Mesodermal cell (in vitro differentiated cells): ENCODE measurements at regions not wholly inside any gene's neighbourhood (a gene's known extent, or its start where the extent isn't known, plus 50 kb on each side); places are given as distances from the start of the nearest gene placed in this dataset.
"Not testable (repeated sequence)": the region's sequence is repeated elsewhere in the genome, so short reads cannot be mapped to it uniquely, and the experiment has no call there.

Experiments used
- H3K27ac ChIP-seq: 2 replicates; pipeline ENCODE4 v1.7.0; 2013; ENCODE audit warnings: mild to moderate bottlenecking, low read depth, low read length, moderate library complexity; ENCODE audit not compliant: severe bottlenecking
- H3K36me3 ChIP-seq: 2 replicates; pipeline ENCODE4 v1.7.1; 2013; ENCODE audit warnings: mild to moderate bottlenecking, low read length, moderate library complexity; ENCODE audit not compliant: control insufficient read depth, insufficient read depth
- H3K4me1 ChIP-seq: one replicate; pipeline ENCODE4 v1.7.1; 2013; ENCODE audit warnings: mild to moderate bottlenecking, low read length; ENCODE audit not compliant: insufficient read depth, control insufficient read depth, poor library complexity, severe bottlenecking
- H3K4me3 ChIP-seq: 2 replicates; pipeline ENCODE4 v1.7.0; 2013; ENCODE audit warnings: low read length, control low read depth, mild to moderate bottlenecking; ENCODE audit not compliant: insufficient read depth, poor library complexity, severe bottlenecking; ENCODE audit errors: extremely low read depth
- H3K9me3 ChIP-seq: 2 replicates; pipeline ENCODE4 v1.7.1; 2013; ENCODE audit warnings: mild to moderate bottlenecking, low read length, moderate library complexity; ENCODE audit not compliant: control insufficient read depth
- WGBS, 2 experiments: methylation state at CpG; one replicate each; pipeline ENCODE4 v1.1.5; 2013; ENCODE audit warnings: missing lambda C conversion rate in 2 of 2; ENCODE audit not compliant: insufficient coverage in 2 of 2; 5-methylcytosine and 5-hydroxymethylcytosine counted together

DNA sequence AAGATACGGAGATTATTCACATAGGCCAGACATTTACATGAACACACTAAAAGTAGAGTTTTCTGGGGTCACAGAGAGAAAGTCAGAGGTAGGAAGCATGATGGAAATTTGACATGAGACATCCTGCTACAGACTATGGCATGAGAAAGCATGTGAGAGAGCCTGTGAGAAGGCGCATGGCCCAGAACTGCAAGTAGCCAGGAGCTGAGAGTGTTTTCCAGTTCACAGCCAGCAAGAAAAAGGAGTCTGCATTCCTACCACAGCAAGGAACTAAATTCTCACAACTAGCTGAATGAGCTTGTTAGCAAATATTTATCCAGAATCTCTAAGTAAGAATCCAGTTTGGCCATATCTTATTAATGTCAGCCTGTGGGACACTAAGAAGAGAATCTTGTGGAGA, 673.3 kb downstream of the BRINP3 start:
- no peaks in the 10 kb centered on the region for H3K4me1 ChIP-seq
- no CpG with 5 or more reads among the region's 2 CpGs for WGBS, 2 experiments
- H3K36me3 ChIP-seq = no peaks in the 10 kb centered on the region
- no peak overlapping the region for H3K4me3 ChIP-seq
- H3K9me3 ChIP-seq = no peaks in the 10 kb centered on the region
- H3K27ac ChIP-seq = no peak overlapping the region

- H3K9me3 ChIP-seq = no peaks in the 10 kb centered on the region
- no peak overlapping the region for H3K4me3 ChIP-seq
- no CpG with 5 or more reads among the region's 3 CpGs for whole genome bisulfite sequencing, 2 experiments
- no peak overlapping the region for H3K27ac ChIP-seq
- H3K4me1 ChIP-seq = no peaks in the 10 kb centered on the region
- H3K36me3 ChIP-seq = no peaks in the 10 kb centered on the region
Measured at GRCh38 chr1:189805735-189806134, 671.9 kb downstream of the BRINP3 start.

GRCh38 chr1:189810639-189811038, 667.0 kb downstream of the BRINP3 start:
- not testable (repeated sequence) for H3K9me3 ChIP-seq, H3K36me3 ChIP-seq, H3K4me1 ChIP-seq, H3K4me3 ChIP-seq, H3K27ac ChIP-seq
- WGBS, 2 experiments = 98 to 100% methylated on average over 6 of the region's 10 CpGs

DNA sequence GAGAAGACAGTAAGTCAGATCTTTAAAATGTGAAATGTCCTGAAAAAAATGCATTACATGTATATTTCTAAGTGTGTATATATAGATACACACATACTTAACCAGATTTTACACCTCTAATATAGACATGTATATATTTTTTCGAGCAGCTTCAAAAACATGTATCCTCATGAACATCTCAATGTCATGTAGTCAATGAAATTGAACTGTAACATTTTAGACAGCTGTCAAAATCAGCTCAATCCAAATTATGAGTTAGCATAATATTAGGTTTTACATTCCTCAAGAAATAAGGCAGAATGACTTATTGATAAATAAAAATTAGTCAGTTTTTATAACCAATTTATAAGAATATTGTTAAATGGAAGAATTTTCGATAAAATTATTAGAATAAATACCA, 665.7 kb downstream of the BRINP3 start:
- no peaks in the 10 kb centered on the region for H3K9me3 ChIP-seq
- H3K27ac ChIP-seq = no peak overlapping the region
- no peaks in the 10 kb centered on the region for H3K36me3 ChIP-seq
- H3K4me1 ChIP-seq = no peaks in the 10 kb centered on the region
- no peak overlapping the region for H3K4me3 ChIP-seq
- no CpG with 5 or more reads among the region's 2 CpGs for WGBS, 2 experiments

GRCh38 chr1:189816558-189816957, 661.1 kb downstream of the BRINP3 start:
- WGBS, 2 experiments = 70% methylated on average over 1 of the region's 1 CpG; no CpG with 5 or more reads in 1 of the 2 experiments
- H3K9me3 ChIP-seq = no peaks in the 10 kb centered on the region
- no peaks in the 10 kb centered on the region for H3K4me1 ChIP-seq
- no peak overlapping the region for H3K4me3 ChIP-seq
- no peaks in the 10 kb centered on the region for H3K36me3 ChIP-seq
- no peak overlapping the region for H3K27ac ChIP-seq

GRCh38 chr1:189819751-189820150, 657.9 kb downstream of the BRINP3 start:
- H3K9me3 ChIP-seq = no peaks in the 10 kb centered on the region
- no peak overlapping the region for H3K4me3 ChIP-seq
- WGBS, 2 experiments = 53% methylated on average over 2 of the region's 2 CpGs; no CpG with 5 or more reads in 1 of the 2 experiments
- no peak overlapping the region for H3K27ac ChIP-seq
- no peaks in the 10 kb centered on the region for H3K36me3 ChIP-seq
- no peaks in the 10 kb centered on the region for H3K4me1 ChIP-seq

- no peak overlapping the region for H3K27ac ChIP-seq
- 0% methylated on average over 1 of the region's 1 CpG; no CpG with 5 or more reads in 1 of the 2 experiments for WGBS, 2 experiments
- no peaks in the 10 kb centered on the region for H3K36me3 ChIP-seq
- no peaks in the 10 kb centered on the region for H3K9me3 ChIP-seq
- H3K4me3 ChIP-seq = no peak overlapping the region
- no peaks in the 10 kb centered on the region for H3K4me1 ChIP-seq
Measured at GRCh38 chr1:189821833-189822232, 655.8 kb downstream of the BRINP3 start.

- H3K4me3 ChIP-seq = no peak overlapping the region
- 83 to 93% methylated on average over 3 to 4 of the region's 4 CpGs for WGBS, 2 experiments
- no peak overlapping the region for H3K27ac ChIP-seq
- no peaks in the 10 kb centered on the region for H3K9me3 ChIP-seq
- no peaks in the 10 kb centered on the region for H3K4me1 ChIP-seq
- no peaks in the 10 kb centered on the region for H3K36me3 ChIP-seq
Measured at GRCh38 chr1:189834813-189835212, 642.9 kb downstream of the BRINP3 start.

DNA sequence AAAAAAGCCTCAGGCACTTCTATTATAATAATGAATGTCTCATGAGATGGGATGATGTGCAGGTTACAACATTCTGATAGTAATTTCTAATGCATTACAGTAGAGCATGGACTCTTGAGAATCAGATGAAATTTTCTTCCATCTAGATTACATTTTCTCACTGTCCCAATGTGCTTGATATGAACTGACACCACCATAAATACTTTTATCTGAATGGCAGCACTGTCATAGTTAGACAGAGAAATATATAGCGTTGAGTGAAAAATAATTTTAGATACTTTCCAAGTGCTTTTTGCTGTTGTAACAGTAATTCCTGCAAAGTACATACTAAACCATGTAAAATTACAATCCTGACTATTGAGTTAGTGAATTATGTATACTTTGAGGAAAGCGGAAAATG, 630.1 kb downstream of the BRINP3 start:
- Histone ChIP-seq H3K36me3 (no peaks in the 10 kb centered on the region), H3K4me1 (no peaks in the 10 kb centered on the region), H3K27ac (no peak overlapping the region), H3K4me3 (no peak overlapping the region), H3K9me3 (no peaks in the 10 kb centered on the region)
- 100% methylated on average over 1 of the region's 2 CpGs; no CpG with 5 or more reads in 1 of the 2 experiments for WGBS, 2 experiments

DNA sequence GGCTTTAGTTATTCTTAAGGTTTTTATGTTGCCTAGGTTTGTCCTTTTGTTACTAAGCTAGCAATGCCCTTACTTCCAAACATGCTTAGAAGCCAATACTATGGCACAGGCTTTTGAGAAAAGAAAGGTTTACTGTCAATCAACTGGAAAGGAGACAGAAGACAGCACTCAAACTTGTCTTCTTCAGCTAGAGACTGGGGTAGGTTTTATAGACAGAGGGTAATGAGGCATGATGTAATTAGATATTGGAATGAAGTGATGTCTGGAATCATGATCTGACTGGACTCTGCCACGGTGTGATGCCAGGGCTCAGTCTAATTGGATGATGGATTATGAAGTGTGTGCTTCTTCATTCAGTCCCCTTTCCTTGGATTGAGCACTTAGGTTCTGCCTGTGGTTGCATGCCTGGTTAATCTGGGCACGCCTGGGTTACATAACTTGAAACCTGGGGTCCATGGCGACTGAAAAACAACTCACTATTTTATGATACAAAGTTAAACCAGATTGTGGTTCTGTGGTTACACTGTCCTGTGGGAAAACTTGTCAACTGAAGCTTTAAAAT, 625.8 kb downstream of the BRINP3 start:
- Histone ChIP-seq H3K36me3 (no peaks in the 10 kb centered on the region), H3K4me3 (no peak overlapping the region), H3K4me1 (no peaks in the 10 kb centered on the region), H3K9me3 (no peaks in the 10 kb centered on the region), H3K27ac (no peak overlapping the region)
- 83% methylated on average over 1 of the region's 3 CpGs; no CpG with 5 or more reads in 1 of the 2 experiments for WGBS, 2 experiments

DNA sequence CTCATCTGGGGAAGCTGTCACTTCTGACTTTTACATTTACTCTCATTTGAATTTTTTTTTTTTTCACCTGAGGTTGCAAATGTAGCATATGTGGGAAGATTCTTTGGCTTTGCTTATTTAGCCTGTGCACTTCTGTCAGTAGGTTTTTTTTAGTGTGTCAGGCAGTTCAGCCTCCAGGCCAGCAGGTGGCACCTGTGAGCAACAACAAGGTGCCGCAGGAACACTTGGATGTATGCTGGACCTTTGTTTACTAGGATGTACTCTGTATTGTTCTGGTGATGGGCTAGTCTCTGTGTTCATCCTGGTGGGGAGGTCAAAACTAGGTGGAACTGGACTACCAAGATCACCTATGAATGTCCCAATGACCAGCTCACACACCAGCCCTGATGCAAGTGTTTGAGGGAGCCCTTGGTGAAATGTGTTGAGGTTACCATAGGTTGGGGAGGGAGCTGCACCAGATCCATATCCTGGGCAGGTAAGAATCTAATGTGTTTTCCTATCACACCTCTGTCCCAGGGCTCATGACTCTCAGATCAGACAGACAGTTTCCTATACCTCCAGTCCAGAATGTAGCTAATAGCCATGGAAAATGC, 618.2 kb downstream of the BRINP3 start:
- Histone ChIP-seq H3K9me3 (peaks cover 8% of the 10 kb centered on the region), H3K4me1 (no peaks in the 10 kb centered on the region), H3K27ac (no peak overlapping the region), H3K4me3 (no peak overlapping the region), H3K36me3 (no peaks in the 10 kb centered on the region)
- 89% methylated on average over 1 of the region's 1 CpG; no CpG with 5 or more reads in 1 of the 2 experiments for WGBS, 2 experiments
